Body of pancreas (tissue), 4 donors: ENCODE measurements at regions not wholly inside any gene's neighbourhood (a gene's known extent, or its start where the extent isn't known, plus 50 kb on each side); places are given as distances from the start of the nearest gene placed in this dataset.

ENCODE experiments used
- ATAC-seq: fragments of 150-250 bp; one replicate; pipeline ENCODE4 v1.9.1; 2016
- DNase-seq, 4 donors: peaks; one replicate each; pipeline ENCODE4 v3.0.0-alpha.2; 2019
- H3K27ac ChIP-seq, 4 donors: fragments of 200-600 bp; sonication (generic); 1 replicate in 3 of 4; 2 replicates in 1 of 4; pipeline versions ENCODE4 v1.5.1 to v1.6.1; 2016 to 2019; ENCODE audit warnings: mild to moderate bottlenecking in 1 of 4, mixed read lengths in 1 of 4, moderate library complexity in 1 of 4
- H3K27me3 ChIP-seq, 2 donors: fragments of 200-600 bp; sonication (generic); one replicate each; pipeline ENCODE4 v1.6.0; 2016; ENCODE audit warnings: mild to moderate bottlenecking in 1 of 2
- H3K36me3 ChIP-seq, 2 donors: fragments of 200-600 bp; sonication (generic); replicated peaks in 1 of 2; 2 replicates each; pipeline ENCODE4 v1.5.1; 2016; ENCODE audit warnings: low read depth in 2 of 2; ENCODE audit not compliant: insufficient read depth in 1 of 2
- H3K4me1 ChIP-seq: fragments of 200-600 bp; sonication (generic); one replicate; pipeline ENCODE4 v1.6.0; 2016
- H3K4me3 ChIP-seq, 2 donors: fragments of 200-600 bp; sonication (generic); 1 replicate in 1 of 2; 2 replicates in 1 of 2; pipeline ENCODE4 v1.5.1; 2016 to 2019
- H3K9me3 ChIP-seq, 3 donors: fragments of 200-600 bp; sonication (generic); 1 replicate in 2 of 3; 2 replicates in 1 of 3; pipeline ENCODE4 v1.5.1; 2016
- POLR2A ChIP-seq, 3 donors: fragments of 450-650 bp; IDR thresholded peaks; one replicate each; pipeline ENCODE4 v1.6.1; 2016; ENCODE audit warnings: antibody characterized with exemption in 3 of 3, mild to moderate bottlenecking in 2 of 3
- WGBS, 2 donors: methylation state at CpG; one replicate each; pipeline ENCODE4 v1.1.5; 2017; 5-methylcytosine and 5-hydroxymethylcytosine counted together
- intact Hi-C: fragments of 100-400 bp; cut with DNase I; formaldehyde crosslinking; loops from one replicate; pipeline ENCODE4 v1.15.1; 2023
- TF ChIP-seq, protein P1 (sequence below), 7 experiments: fragments of 450-650 bp in 4 of 7; fragments of 200-600 bp in 3 of 7; sonication (generic) in 3 of 7; IDR thresholded peaks; one replicate each; pipeline ENCODE4 v1.5.1; 2016 to 2019; ENCODE audit warnings: antibody characterized with exemption in 7 of 7

DNA sequence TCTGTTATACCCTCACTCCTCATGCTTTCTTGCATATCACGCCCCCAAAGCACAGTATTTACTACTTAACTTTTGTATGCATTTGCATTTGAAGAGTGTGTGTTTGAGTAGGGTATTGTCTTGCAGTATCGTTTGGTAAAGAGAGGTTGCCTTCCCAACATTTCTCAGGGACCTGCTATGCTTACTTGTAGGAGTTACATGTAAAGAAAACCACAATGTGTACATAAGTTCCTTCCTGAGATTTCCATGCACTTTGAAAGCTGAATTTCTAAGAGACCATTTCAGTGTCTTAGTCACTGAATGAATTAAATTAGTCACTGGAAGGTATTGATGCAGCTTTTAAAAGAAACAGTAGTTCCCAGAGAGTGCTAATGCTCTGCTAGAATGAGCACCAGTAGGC, 159.3 kb upstream of the LAMA2 start:
- DNase-seq: no peak
- no peak overlapping the region for H3K27ac ChIP-seq
- intact Hi-C loops: loop anchor here (10.0 kb wide), 1 partner anchor 989 kb away; no protein-coding TSS in a partner anchor
- H3K27me3 ChIP-seq: no peaks in the 10 kb centered on the region
- H3K4me3 ChIP-seq: no peak overlapping the region
- no peaks in the 10 kb centered on the region for H3K9me3 ChIP-seq
- no peaks in the 10 kb centered on the region for H3K36me3 ChIP-seq
- no peak for ATAC-seq
- WGBS, 2 donors: 44 to 48% methylated on average over 2 of the region's 2 CpGs
- H3K4me1 ChIP-seq: no peaks in the 10 kb centered on the region
- TF ChIP-seq POLR2A (IDR thresholded peaks at IDR 0.05): no peak
- TF ChIP-seq, protein P1, sequence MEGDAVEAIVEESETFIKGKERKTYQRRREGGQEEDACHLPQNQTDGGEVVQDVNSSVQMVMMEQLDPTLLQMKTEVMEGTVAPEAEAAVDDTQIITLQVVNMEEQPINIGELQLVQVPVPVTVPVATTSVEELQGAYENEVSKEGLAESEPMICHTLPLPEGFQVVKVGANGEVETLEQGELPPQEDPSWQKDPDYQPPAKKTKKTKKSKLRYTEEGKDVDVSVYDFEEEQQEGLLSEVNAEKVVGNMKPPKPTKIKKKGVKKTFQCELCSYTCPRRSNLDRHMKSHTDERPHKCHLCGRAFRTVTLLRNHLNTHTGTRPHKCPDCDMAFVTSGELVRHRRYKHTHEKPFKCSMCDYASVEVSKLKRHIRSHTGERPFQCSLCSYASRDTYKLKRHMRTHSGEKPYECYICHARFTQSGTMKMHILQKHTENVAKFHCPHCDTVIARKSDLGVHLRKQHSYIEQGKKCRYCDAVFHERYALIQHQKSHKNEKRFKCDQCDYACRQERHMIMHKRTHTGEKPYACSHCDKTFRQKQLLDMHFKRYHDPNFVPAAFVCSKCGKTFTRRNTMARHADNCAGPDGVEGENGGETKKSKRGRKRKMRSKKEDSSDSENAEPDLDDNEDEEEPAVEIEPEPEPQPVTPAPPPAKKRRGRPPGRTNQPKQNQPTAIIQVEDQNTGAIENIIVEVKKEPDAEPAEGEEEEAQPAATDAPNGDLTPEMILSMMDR (IDR thresholded peaks at IDR 0.05): no peak

DNA sequence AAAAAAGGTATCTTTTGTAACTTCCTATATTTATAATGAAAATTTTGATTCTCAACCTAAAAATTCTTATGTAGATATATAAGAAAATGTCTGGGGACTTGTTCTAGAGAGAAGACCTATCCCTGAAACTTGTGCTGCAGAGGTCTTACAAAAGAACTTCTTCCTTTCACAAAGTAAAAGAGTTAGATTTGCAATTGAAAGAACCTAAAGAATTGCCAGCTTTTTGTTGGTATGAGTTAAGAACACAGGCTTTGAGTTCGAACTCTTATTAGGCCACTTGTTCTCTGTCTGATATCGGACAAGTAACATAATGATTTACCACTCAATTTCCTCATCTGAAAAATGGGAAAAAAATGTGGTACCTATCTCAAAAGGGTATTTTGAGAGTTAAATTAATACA, 162.0 kb upstream of the LAMA2 start:
- Histone ChIP-seq H3K4me3 (no peak overlapping the region), H3K4me1 (no peaks in the 10 kb centered on the region), H3K9me3 (no peaks in the 10 kb centered on the region), H3K27ac (no peak overlapping the region), H3K36me3 (no peaks in the 10 kb centered on the region), H3K27me3 (no peaks in the 10 kb centered on the region)
- WGBS, 2 donors: 68 to 80% methylated on average over 2 of the region's 2 CpGs
- ATAC-seq (no peak), DNase-seq (no peak)
- intact Hi-C loops: loop anchor here (10.0 kb wide), 1 partner anchor 986 kb away; no protein-coding TSS in a partner anchor
- TF ChIP-seq, protein P1 (IDR thresholded peaks at IDR 0.05): no peak
- no peak for TF ChIP-seq POLR2A (IDR thresholded peaks at IDR 0.05)

DNA sequence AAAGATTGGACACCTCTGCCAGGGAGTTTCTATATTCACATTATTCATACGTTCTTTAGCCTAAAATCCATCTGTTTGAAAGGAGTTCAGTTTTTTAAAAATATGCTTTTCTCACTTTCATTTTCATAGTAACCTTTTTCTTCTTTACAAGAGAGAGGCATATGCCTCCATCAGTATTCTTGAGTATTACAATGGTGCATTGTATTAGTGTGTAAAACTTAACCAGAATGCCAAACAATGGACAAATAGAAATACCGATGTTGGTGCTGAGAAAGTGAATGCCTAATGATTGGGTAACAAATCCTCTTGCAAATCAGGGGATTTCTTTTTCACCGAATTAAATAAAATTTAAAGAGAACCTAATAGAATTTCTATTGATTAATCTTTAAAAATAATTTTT, 163.2 kb upstream of the LAMA2 start:
- TF ChIP-seq POLR2A (IDR thresholded peaks at IDR 0.05): no peak
- TF ChIP-seq, protein P1 (IDR thresholded peaks at IDR 0.05): no peak
- Histone ChIP-seq H3K4me1 (no peaks in the 10 kb centered on the region), H3K36me3 (no peaks in the 10 kb centered on the region), H3K27ac (no peak overlapping the region), H3K9me3 (no peaks in the 10 kb centered on the region), H3K4me3 (no peak overlapping the region), H3K27me3 (no peaks in the 10 kb centered on the region)
- intact Hi-C loops: loop anchor here (10.0 kb wide), 1 partner anchor 985 kb away; no protein-coding TSS in a partner anchor
- ATAC-seq: no peak
- WGBS, 2 donors: 54 to 62% methylated on average over 3 of the region's 3 CpGs
- no peak for DNase-seq

DNA sequence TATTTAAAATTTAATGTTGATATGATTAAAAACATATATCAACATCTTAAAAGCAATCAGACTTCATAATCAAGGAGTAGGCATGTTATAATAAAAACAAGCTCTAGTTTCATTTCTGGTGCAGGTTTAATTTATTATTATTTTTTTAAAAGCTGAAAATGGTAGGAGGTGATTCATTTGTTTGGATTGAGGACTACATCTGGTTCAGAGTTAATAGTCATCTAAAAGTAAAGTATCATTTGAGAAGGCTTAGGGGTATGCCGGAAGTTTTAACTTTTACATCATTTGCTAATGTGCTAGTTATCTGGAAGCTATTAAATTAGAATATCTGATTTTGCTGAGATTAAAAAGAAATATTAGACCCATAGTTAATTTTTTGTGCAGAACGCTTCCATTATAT, 169.5 kb upstream of the LAMA2 start:
- Histone ChIP-seq H3K9me3 (no peaks in the 10 kb centered on the region), H3K4me1 (no peaks in the 10 kb centered on the region), H3K4me3 (no peak overlapping the region), H3K36me3 (no peaks in the 10 kb centered on the region), H3K27me3 (no peaks in the 10 kb centered on the region), H3K27ac (no peak overlapping the region)
- 68 to 71% methylated on average over 2 of the region's 2 CpGs for WGBS, 2 donors
- ATAC-seq: no peak
- no peak for DNase-seq
- TF ChIP-seq POLR2A (IDR thresholded peaks at IDR 0.05): no peak
- TF ChIP-seq, protein P1 (IDR thresholded peaks at IDR 0.05): no peak
- intact Hi-C loops: no loop called here

DNA sequence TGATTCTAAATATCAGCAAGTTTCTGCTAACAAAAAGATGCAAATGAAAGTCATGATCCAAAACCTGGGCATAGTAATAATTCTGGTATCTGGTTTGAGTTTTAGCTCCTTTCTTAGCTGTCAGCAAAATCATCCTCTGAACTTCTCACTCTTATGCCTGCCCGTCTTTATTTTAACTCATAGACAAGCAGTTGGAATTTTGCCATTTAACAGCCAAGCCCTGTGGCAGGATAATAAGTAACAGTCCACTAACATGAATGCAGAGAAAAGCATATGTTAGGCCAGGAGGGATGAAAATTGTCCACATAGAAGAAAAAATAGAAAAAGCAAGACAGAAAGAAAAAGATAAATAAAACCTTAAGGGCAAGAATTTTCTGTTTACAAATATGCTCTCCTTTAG, 170.0 kb upstream of the LAMA2 start:
- 34 to 35% methylated on average over 1 of the region's 1 CpG for WGBS, 2 donors
- Histone ChIP-seq H3K27me3 (no peaks in the 10 kb centered on the region), H3K4me1 (no peaks in the 10 kb centered on the region), H3K9me3 (no peaks in the 10 kb centered on the region), H3K4me3 (no peak overlapping the region), H3K36me3 (no peaks in the 10 kb centered on the region), H3K27ac (no peak overlapping the region)
- TF ChIP-seq, protein P1 (IDR thresholded peaks at IDR 0.05): no peak
- TF ChIP-seq POLR2A (IDR thresholded peaks at IDR 0.05): no peak
- no peak for ATAC-seq
- no peak for DNase-seq
- intact Hi-C loops: no loop called here
